BLaER1 treated with 17β-estradiol and CSF1 and Interleukin-3, amounts not matched to agents 10 nM and 100 nM (cell line): ENCODE measurements at regions not wholly inside any gene's neighbourhood (a gene's known extent, or its start where the extent isn't known, plus 50 kb on each side); places are given as distances from the start of the nearest gene placed in this dataset.

ENCODE experiments used
- H3K27ac ChIP-seq, 11 experiments: shearing (Covaris generic); formaldehyde crosslinking; 2 replicates each; pipeline ENCODE4 v1.8.1; 2022
- H3K27me3 ChIP-seq, 11 experiments: shearing (Covaris generic); formaldehyde crosslinking; 2 replicates each; pipeline ENCODE4 v1.8.1; 2022
- H3K36me3 ChIP-seq, 11 experiments: shearing (Covaris generic); formaldehyde crosslinking; 2 replicates each; pipeline ENCODE4 v1.8.1; 2022
- H3K4me1 ChIP-seq, 10 experiments: shearing (Covaris generic); formaldehyde crosslinking; 2 replicates each; pipeline ENCODE4 v1.8.1; 2022
- H3K4me2 ChIP-seq, 11 experiments: shearing (Covaris generic); formaldehyde crosslinking; 2 replicates each; pipeline ENCODE4 v1.8.1; 2022
- H3K4me3 ChIP-seq, 10 experiments: shearing (Covaris generic); formaldehyde crosslinking; 2 replicates each; pipeline ENCODE4 v1.8.1; 2022
- H3K9ac ChIP-seq, 11 experiments: shearing (Covaris generic); formaldehyde crosslinking; 2 replicates each; pipeline ENCODE4 v1.8.1; 2022
- H3K9me3 ChIP-seq, 11 experiments: shearing (Covaris generic); formaldehyde crosslinking; replicated peaks in 1 of 11; 2 replicates each; pipeline ENCODE4 v1.8.1; 2022
- H4K20me1 ChIP-seq, 11 experiments: shearing (Covaris generic); formaldehyde crosslinking; 2 replicates each; pipeline ENCODE4 v1.8.1; 2022
- Cebpa-rat ChIP-seq, 11 experiments: shearing (Covaris generic); IDR thresholded peaks; 2 replicates each; pipeline ENCODE4 v1.8.1; 2022

DNA sequence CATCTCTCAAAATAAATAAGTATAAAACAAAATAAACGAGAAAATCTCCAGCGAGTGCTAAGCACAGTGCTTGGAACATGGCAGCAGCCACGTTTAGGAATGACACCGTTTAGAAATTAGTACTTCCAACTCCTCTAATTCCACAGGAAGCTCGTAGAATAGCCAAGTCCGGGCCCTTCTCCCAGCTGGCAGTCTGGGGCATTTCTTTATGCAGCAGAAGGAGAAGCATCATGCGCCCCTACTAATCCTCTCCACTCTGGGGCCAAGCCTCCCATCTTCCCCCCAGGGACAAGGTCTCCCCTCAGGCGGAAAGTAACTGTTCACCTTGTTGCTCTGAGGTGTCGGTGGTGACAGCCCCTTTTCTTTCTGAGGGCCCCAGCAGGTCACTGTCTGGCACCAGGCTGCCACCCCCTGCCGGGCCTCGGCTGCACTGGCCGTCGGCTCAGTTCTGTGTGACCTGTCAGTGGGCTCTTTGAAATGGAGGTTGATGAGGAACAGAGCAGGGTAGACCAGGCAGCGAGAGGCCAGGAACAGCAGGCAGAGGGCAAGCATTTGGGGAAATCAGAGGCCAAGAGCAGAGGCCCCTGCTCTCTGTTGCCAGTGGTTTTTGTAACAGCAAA is 113.5 kb upstream of the WWC1 start:
- H4K20me1 ChIP-seq: no peaks in the 10 kb centered on the region
- H3K27ac ChIP-seq: no peak overlapping the region
- H3K4me1 ChIP-seq: peaks cover 0 to 8% (median 0%) of the 10 kb centered on the region in 10 experiments; a peak in 7 of 20 replicates
- no peaks in the 10 kb centered on the region for H3K9me3 ChIP-seq
- H3K36me3 ChIP-seq: peaks cover 0 to 75% (median 6%) of the 10 kb centered on the region in 11 experiments; a peak in 10 of 22 replicates
- no peak overlapping the region for H3K4me3 ChIP-seq
- H3K4me2 ChIP-seq: no peak overlapping the region
- H3K27me3 ChIP-seq: no peaks in the 10 kb centered on the region
- no peak overlapping the region for H3K9ac ChIP-seq
- TF ChIP-seq Cebpa-rat (IDR thresholded peaks at IDR 0.05): no peak

GRCh38 chr5:168179192-168179593 is 112.3 kb upstream of the WWC1 start:
- H4K20me1 ChIP-seq: no peaks in the 10 kb centered on the region
- H3K9me3 ChIP-seq: no peaks in the 10 kb centered on the region
- H3K4me3 ChIP-seq: no peak overlapping the region
- no peak overlapping the region for H3K9ac ChIP-seq
- H3K4me1 ChIP-seq: peaks cover 0 to 8% (median 0%) of the 10 kb centered on the region in 10 experiments; a peak in 7 of 20 replicates
- H3K36me3 ChIP-seq: peaks cover 0 to 73% (median under 1%) of the 10 kb centered on the region in 11 experiments; a peak in 11 of 22 replicates
- no peak overlapping the region for H3K4me2 ChIP-seq
- no peak overlapping the region for H3K27ac ChIP-seq
- H3K27me3 ChIP-seq: no peaks in the 10 kb centered on the region
- no peak for TF ChIP-seq Cebpa-rat (IDR thresholded peaks at IDR 0.05)

GRCh38 chr5:168182269-168182668 is 109.2 kb upstream of the WWC1 start:
- H3K4me3 ChIP-seq: no peak overlapping the region
- no peaks in the 10 kb centered on the region for H3K4me1 ChIP-seq
- no peak overlapping the region for H3K4me2 ChIP-seq
- no peaks in the 10 kb centered on the region for H3K9me3 ChIP-seq
- no peak overlapping the region for H3K27ac ChIP-seq
- no peaks in the 10 kb centered on the region for H4K20me1 ChIP-seq
- no peak overlapping the region for H3K9ac ChIP-seq
- H3K36me3 ChIP-seq: peaks cover 0 to 68% (median 3%) of the 10 kb centered on the region in 11 experiments; a peak in 11 of 22 replicates
- H3K27me3 ChIP-seq: no peaks in the 10 kb centered on the region
- no peak for TF ChIP-seq Cebpa-rat (IDR thresholded peaks at IDR 0.05)

DNA sequence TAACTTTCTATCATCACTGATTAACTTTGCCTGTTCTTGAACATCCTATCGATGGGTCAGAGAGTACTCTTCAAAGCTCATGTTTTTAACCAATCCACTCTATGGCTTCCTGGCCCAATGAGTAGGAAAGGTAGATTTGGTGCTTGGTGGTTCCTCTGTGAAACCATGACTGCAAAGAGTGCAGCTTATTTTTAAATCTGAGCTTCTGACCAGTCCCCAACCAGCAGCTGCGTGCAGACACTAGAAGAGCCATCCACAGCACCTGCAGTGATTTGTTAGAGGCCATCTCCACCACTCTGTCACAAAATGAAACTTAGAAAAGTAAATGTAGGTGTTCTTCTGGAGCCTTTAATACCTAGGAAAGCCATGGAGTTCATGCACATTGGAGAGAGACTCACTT is 107.3 kb upstream of the WWC1 start:
- no peak overlapping the region for H3K4me3 ChIP-seq
- H3K9ac ChIP-seq: no peak overlapping the region
- no peak overlapping the region for H3K27ac ChIP-seq
- H3K36me3 ChIP-seq: peaks cover 0 to 63% (median 3%) of the 10 kb centered on the region in 11 experiments; a peak in 11 of 22 replicates
- no peak overlapping the region for H3K4me2 ChIP-seq
- no peaks in the 10 kb centered on the region for H3K9me3 ChIP-seq
- no peak for TF ChIP-seq Cebpa-rat (IDR thresholded peaks at IDR 0.05)
- H4K20me1 ChIP-seq: no peaks in the 10 kb centered on the region
- H3K4me1 ChIP-seq: no peaks in the 10 kb centered on the region
- no peaks in the 10 kb centered on the region for H3K27me3 ChIP-seq

GRCh38 chr5:168186289-168187074 is 105.0 kb upstream of the WWC1 start:
- H3K36me3 ChIP-seq: peaks cover 0 to 68% (median 9%) of the 10 kb centered on the region in 11 experiments; a peak in 13 of 22 replicates
- H3K27ac ChIP-seq: no peak overlapping the region

DNA sequence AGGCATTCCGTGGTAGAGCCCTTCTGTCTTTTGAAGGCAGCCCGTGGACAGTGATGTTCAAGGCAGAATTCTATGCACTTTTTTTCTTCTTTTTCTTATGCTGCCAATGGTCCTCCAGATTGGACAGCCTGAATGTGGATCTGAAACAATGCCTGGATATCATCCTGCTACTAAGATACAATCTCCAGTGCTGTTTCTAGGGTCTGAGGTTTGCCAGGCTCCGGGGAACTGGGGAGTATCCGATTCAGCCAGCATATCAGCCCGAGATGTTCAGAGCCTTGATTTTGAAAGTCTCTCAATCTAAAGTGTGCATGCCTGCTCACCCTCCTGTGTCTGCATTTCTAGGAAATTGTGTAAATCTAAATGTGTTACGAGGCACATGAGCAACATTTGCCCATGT is 103.8 kb upstream of the WWC1 start:
- Histone ChIP-seq H3K4me1 (no peaks in the 10 kb centered on the region), H3K36me3 (peaks cover 0 to 71% (median 16%) of the 10 kb centered on the region in 11 experiments; a peak in 13 of 22 replicates), H4K20me1 (no peaks in the 10 kb centered on the region), H3K27ac (no peak overlapping the region), H3K9ac (no peak overlapping the region), H3K27me3 (no peaks in the 10 kb centered on the region), H3K4me3 (no peak overlapping the region), H3K4me2 (no peak overlapping the region), H3K9me3 (no peaks in the 10 kb centered on the region)
- no peak for TF ChIP-seq Cebpa-rat (IDR thresholded peaks at IDR 0.05)

More at GRCh38 chr5:168186289-168187074, 105.0 kb upstream of the WWC1 start:
- Histone ChIP-seq H3K9me3 (no peaks in the 10 kb centered on the region), H3K4me3 (no peak overlapping the region), H3K4me2 (no peak overlapping the region), H3K4me1 (no peaks in the 10 kb centered on the region), H4K20me1 (no peaks in the 10 kb centered on the region), H3K9ac (no peak overlapping the region), H3K27me3 (no peaks in the 10 kb centered on the region)
- no peak for TF ChIP-seq Cebpa-rat (IDR thresholded peaks at IDR 0.05)

GRCh38 chr5:168188182-168188581 is 103.3 kb upstream of the WWC1 start:
- Histone ChIP-seq H3K4me1 (no peaks in the 10 kb centered on the region), H3K4me2 (no peak overlapping the region), H3K9me3 (no peaks in the 10 kb centered on the region), H3K27me3 (no peaks in the 10 kb centered on the region), H3K27ac (no peak overlapping the region), H3K4me3 (no peak overlapping the region), H4K20me1 (no peaks in the 10 kb centered on the region), H3K36me3 (peaks cover 0 to 76% (median 16%) of the 10 kb centered on the region in 11 experiments; a peak in 13 of 22 replicates), H3K9ac (no peak overlapping the region)
- no peak for TF ChIP-seq Cebpa-rat (IDR thresholded peaks at IDR 0.05)

GRCh38 chr5:168192120-168192519 is 99.3 kb upstream of the WWC1 start:
- TF ChIP-seq Cebpa-rat (IDR thresholded peaks at IDR 0.05): no peak
- Histone ChIP-seq H3K9ac (no peak overlapping the region), H3K27ac (no peak overlapping the region), H3K9me3 (no peaks in the 10 kb centered on the region), H3K4me2 (no peak overlapping the region), H3K36me3 (peaks cover 0 to 81% (median 22%) of the 10 kb centered on the region in 11 experiments; a peak in 12 of 22 replicates), H3K4me3 (no peak overlapping the region), H3K27me3 (no peaks in the 10 kb centered on the region), H3K4me1 (no peaks in the 10 kb centered on the region), H4K20me1 (no peaks in the 10 kb centered on the region)

- Histone ChIP-seq H3K36me3 (peaks cover 0 to 86% (median 26%) of the 10 kb centered on the region in 11 experiments; a peak in 15 of 22 replicates), H3K4me1 (no peaks in the 10 kb centered on the region), H3K9ac (no peak overlapping the region), H3K27me3 (no peaks in the 10 kb centered on the region), H3K27ac (no peak overlapping the region), H3K4me3 (no peak overlapping the region), H3K4me2 (no peak overlapping the region), H4K20me1 (no peaks in the 10 kb centered on the region), H3K9me3 (no peaks in the 10 kb centered on the region)
- TF ChIP-seq Cebpa-rat (IDR thresholded peaks at IDR 0.05): no peak
Observed at GRCh38 chr5:168193493-168194250, 97.8 kb upstream of the WWC1 start.
